ENCODE measurements at regions not wholly inside any gene's neighbourhood (a gene's known extent, or its start where the extent isn't known, plus 50 kb on each side); places are given as distances from the start of the nearest gene placed in this dataset.
A peak's percentile ranks its signal among the peaks of the same experiment; 100 is the strongest.

- no peak for DNase-seq
Measured at GRCh38 chr2:14923820-14924580, 291.5 kb downstream of the LRATD1 start.

GRCh38 chr2:14925471-14925870 is 293.0 kb downstream of the LRATD1 start:
- no peak for DNase-seq

- DNase-seq: no peak
Measured at GRCh38 chr2:14927021-14927564, 294.6 kb downstream of the LRATD1 start.

GRCh38 chr2:14928056-14928455 is 295.5 kb downstream of the LRATD1 start:
- DNase-seq: no peak

- no peak for DNase-seq
Measured at GRCh38 chr2:14930441-14930840, 297.9 kb downstream of the LRATD1 start.

DNA sequence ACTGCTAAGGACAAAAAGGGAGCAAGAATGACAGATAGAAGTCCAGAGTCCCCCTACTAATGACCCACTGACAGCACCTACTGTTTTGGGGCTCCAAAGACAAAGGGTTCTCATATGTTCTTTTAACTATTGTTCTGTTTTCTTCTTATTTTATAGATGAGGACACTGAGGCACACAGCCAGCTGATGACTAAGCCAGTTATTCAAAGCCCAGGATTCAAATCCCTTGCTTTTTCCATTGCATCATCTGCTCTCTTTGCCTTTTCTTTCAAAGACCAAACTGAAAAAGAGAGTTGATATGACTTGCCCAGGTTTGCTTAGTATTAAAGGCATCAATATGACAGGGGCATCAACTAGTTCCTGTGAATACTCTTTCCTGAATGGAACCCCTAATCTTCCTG is 299.8 kb downstream of the LRATD1 start:
- peak in 1 of 2 experiments; percentile 29 for DNase-seq

GRCh38 chr2:14933753-14934152 is 301.2 kb downstream of the LRATD1 start:
- no peak for DNase-seq

- DNase-seq: no peak
Measured at GRCh38 chr2:14936426-14936825, 303.9 kb downstream of the LRATD1 start.

GRCh38 chr2:14937336-14937735 is 304.8 kb downstream of the LRATD1 start:
- no peak for DNase-seq

DNA sequence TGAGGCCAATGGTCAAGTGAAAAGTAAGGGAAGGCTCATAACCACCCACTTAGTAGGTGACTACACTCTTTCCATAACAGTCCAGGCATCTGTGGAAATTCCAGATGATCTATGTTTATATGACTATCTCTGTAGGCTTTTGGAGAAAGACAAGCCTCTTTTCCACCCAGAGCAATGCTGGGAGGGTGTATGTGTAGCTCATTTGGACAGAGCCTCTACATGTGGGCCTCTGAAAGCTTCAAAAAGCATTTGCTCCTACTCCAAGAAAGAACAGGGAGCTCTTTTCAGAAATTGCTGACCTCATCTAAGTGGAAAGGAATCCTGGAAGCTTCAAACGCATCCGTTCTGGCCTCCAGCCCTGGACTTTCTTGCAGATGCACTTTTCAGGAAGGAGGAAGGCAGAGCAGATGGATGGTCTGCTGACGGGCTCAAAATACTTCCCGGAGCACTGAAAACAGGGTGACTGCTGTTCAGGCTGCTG is 308.7 kb downstream of the LRATD1 start:
- no peak for DNase-seq

GRCh38 chr2:14942987-14943386 is 310.5 kb downstream of the LRATD1 start:
- DNase-seq: no peak

GRCh38 chr2:14944562-14945346 is 312.2 kb downstream of the LRATD1 start:
- peak; percentile 38 to 42 for DNase-seq

GRCh38 chr2:14951569-14952285 is 319.2 kb downstream of the LRATD1 start:
- no peak for DNase-seq

- no peak for DNase-seq
Measured at GRCh38 chr2:14952400-14952963, 320.0 kb downstream of the LRATD1 start.

DNA sequence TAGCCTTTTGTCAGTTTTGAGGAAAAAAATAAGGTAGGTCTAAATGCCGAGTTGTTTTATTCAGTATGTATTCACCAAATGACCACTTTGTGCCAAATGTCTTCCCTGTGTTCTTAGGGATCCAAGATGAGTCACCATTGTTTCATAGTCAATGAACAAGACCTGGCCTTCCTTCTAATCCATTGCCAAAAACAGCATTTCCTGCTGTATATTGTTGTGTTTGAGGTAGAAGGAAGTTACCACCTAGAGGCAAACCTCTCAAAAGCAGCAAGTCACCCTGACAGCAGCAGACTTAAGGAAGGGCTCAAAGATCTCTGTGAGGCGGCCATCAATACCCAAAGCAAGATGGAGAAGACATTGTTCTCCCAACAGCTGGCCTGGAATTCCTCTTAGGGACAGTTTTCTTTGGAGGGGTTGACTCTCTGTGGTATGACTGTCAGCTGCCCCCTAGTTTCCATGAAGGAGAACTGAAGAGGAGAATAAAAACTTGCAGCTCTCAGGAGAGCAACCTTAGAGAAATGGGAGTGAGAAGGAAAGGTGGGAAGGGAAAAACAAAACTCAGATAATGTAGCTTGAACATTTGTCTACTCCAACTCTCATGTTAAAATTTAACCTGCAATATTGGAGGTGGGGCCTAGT is 328.3 kb downstream of the LRATD1 start:
- no peak for DNase-seq

GRCh38 chr2:14967729-14968128 is 335.2 kb downstream of the LRATD1 start:
- no peak for DNase-seq

- DNase-seq: no peak
Measured at GRCh38 chr2:14975381-14975780, 342.9 kb downstream of the LRATD1 start.

DNA sequence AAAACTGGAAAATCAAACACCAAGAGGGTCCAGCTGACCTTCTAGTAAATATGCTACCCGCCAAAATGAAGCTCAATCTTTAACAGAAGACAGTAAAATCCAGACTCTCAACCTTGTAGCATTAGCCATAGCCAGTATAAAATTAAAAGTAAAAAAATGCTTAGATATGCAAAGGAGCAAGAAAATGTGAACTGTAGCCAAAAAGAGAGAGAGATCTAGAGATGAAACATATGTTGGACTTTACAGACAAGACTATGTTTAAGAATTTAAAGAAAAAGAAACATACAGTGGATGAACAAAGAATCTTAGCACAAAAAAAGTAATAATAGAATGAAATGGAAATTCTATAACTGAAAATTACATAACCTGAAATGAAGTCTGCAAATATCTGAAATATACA is 344.5 kb downstream of the LRATD1 start:
- DNase-seq: no peak

DNA sequence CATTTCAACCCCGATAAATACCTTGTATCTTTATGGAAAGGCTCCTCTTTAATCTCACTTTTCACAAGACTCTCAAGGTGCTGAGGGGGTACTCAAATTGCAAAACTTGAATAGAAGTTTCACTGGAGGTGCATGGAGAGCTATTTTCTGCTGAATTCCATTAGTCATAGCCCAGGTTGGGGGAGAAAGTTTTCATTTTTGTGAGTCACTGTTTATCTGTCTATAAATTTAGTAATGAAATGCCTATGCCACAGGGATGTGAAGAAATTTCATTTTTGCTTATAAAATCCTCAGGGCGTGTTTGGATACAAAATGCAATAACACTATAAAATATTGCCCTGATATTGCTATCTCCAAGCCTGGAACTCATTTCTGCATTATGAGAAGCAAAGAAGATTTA is 346.3 kb downstream of the LRATD1 start:
- no peak for DNase-seq

GRCh38 chr2:14982790-14983189 is 350.3 kb downstream of the LRATD1 start:
- no peak for DNase-seq

- DNase-seq: no peak
Measured at GRCh38 chr2:14988600-14988999, 356.1 kb downstream of the LRATD1 start.

- DNase-seq: no peak
Measured at GRCh38 chr2:14991723-14992122, 359.2 kb downstream of the LRATD1 start.

All from NCI-H2081 (cell line).